HG03457 (cell line): ENCODE measurements at regions not wholly inside any gene's neighbourhood (a gene's known extent, or its start where the extent isn't known, plus 50 kb on each side); places are given as distances from the start of the nearest gene placed in this dataset.
"Not testable (repeated sequence)": the region's sequence is repeated elsewhere in the genome, so short reads cannot be mapped to it uniquely, and the experiment has no call there.

Experiments used
- ATAC-seq: cut with Tn5 transposase; IDR thresholded peaks from one replicate; pipeline ENCODE4 v1.9.1; 2021; ENCODE audit warnings: moderate number of reproducible peaks; ENCODE audit not compliant: unreplicated experiment

- no peak for ATAC-seq
These were observed 49.9 kb downstream of the ILRUN start for GRCh38 chr6:34646714-34647113.

- no peak for ATAC-seq
These were observed 50.9 kb downstream of the ILRUN start for GRCh38 chr6:34645627-34646026.

- ATAC-seq = no peak
These were observed 51.9 kb downstream of the ILRUN start for GRCh38 chr6:34644716-34645115.

GRCh38 chr6:34642427-34642826, 54.1 kb downstream of the ILRUN start:
- no peak for ATAC-seq

- not testable (repeated sequence) for ATAC-seq
These were observed 56.3 kb downstream of the ILRUN start for GRCh38 chr6:34640074-34640849.

GRCh38 chr6:34638834-34639736, 57.5 kb downstream of the ILRUN start:
- peak; percentile 52 for ATAC-seq

GRCh38 chr6:34633785-34634184, 62.8 kb downstream of the ILRUN start:
- no peak for ATAC-seq

- no peak for ATAC-seq
These were observed 63.3 kb downstream of the ILRUN start for GRCh38 chr6:34633256-34633655.

GRCh38 chr6:34630040-34630439, 66.5 kb downstream of the ILRUN start:
- ATAC-seq = no peak

GRCh38 chr6:34627296-34627695, 69.3 kb downstream of the ILRUN start:
- no peak for ATAC-seq

- ATAC-seq = no peak
These were observed 62.5 kb upstream of the SPDEF start for GRCh38 chr6:34618430-34619182.

GRCh38 chr6:34617231-34617630, 61.1 kb upstream of the SPDEF start:
- ATAC-seq = no peak

- ATAC-seq = no peak
These were observed 60.1 kb upstream of the SPDEF start for GRCh38 chr6:34616227-34616585.

GRCh38 chr6:34615574-34616226, 59.6 kb upstream of the SPDEF start:
- no peak for ATAC-seq

- no peak for ATAC-seq
These were observed 54.8 kb upstream of the SPDEF start for GRCh38 chr6:34610819-34611477.

- no peak for ATAC-seq
These were observed 52.4 kb upstream of the SPDEF start for GRCh38 chr6:34608321-34609091.

GRCh38 chr6:34606477-34607265, 50.5 kb upstream of the SPDEF start:
- no peak for ATAC-seq
